ENCODE measurements at regions not wholly inside any gene's neighbourhood (a gene's known extent, or its start where the extent isn't known, plus 50 kb on each side); places are given as distances from the start of the nearest gene placed in this dataset.

GRCh38 chr3:30488070-30488756, 118.2 kb upstream of the TGFBR2 start:
- TF ChIP-seq CTCF (IDR thresholded peaks at IDR 0.05) (no peak), ZFX (IDR thresholded peaks at IDR 0.05; ENCODE audit: borderline replicate concordance) (no peak)

Data from 22Rv1 (cell line).